ENCODE measurements at regions not wholly inside any gene's neighbourhood (a gene's known extent, or its start where the extent isn't known, plus 50 kb on each side); places are given as distances from the start of the nearest gene placed in this dataset.

DNA sequence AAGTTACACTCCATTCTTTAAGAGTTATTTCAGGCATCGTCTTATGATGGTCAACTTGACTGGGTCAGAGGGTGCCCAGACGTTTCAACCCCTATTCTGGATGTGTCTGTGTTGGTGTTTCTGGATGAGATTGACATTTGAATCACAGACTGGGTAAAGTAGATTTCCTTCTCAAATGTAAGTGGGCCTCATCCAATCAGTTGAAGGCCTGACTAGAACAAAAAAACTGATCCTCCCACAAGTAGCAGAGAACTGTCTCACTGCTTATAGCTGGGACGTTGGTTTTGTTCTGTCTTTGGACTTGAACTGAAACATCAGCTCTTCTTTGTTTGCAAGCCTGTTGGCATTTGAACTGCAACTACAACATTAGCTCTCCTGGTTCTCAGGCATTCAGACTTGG, 76.3 kb upstream of the LYZL1 start:
- Histone ChIP-seq H3K27ac (ENCODE audit: low read depth in 1 of 2, low read length in 2 of 2) (no peak overlapping the region), H3K4me2 (replicated peaks; ENCODE audit: extremely low read depth, low read length, poor library complexity, severe bottlenecking) (no peak overlapping the region), H4K20me1 (ENCODE audit: insufficient read depth, low read length) (no peaks in the 10 kb centered on the region), H2AFZ (ENCODE audit: insufficient read depth, low read depth, low read length, poor library complexity, severe bottlenecking) (no peak overlapping the region), H3K4me3 (replicated peaks in 1 of 3; ENCODE audit: low read depth in 2 of 3, low read length in 3 of 3) (no peak overlapping the region), H3K9me3 (replicated peaks in 1 of 2; ENCODE audit: control insufficient read depth in 1 of 2, insufficient read depth in 1 of 2, low read length in 2 of 2) (peaks cover 0 to 4% of the 10 kb centered on the region in 2 donors), H3K27me3 (ENCODE audit: control insufficient read depth in 2 of 2, insufficient read depth in 2 of 2, low read length in 2 of 2) (no peaks in the 10 kb centered on the region), H3K36me3 (replicated peaks in 1 of 2; ENCODE audit: control insufficient read depth in 1 of 2, insufficient read depth in 2 of 2, low read length in 2 of 2) (no peaks in the 10 kb centered on the region), H3K79me2 (ENCODE audit: insufficient read depth, low read length) (no peaks in the 10 kb centered on the region), H3K9ac (ENCODE audit: insufficient read depth, low read length, poor library complexity, severe bottlenecking) (no peak overlapping the region), H3K4me1 (ENCODE audit: control insufficient read depth in 1 of 2, insufficient read depth in 2 of 2, low read length in 2 of 2) (no peaks in the 10 kb centered on the region)
- Mint-ChIP-seq H3K36me3 (no peaks in the 10 kb centered on the region), H3K27me3 (ENCODE audit: low read depth in 3 of 3) (peaks cover 0 to 8% (median 3%) of the 10 kb centered on the region in 3 donors), H3K27ac (no peak overlapping the region), H3K4me1 (no peaks in the 10 kb centered on the region), H3K9me3 (peaks cover 7 to 19% (median 8%) of the 10 kb centered on the region in 7 donors), H3K4me3 (no peak overlapping the region)
- 96% methylated on average over 2 of the region's 3 CpGs for whole genome bisulfite sequencing (ENCODE audit: insufficient coverage)
- intact Hi-C loops (cut with micrococcal nuclease) = no loop called here
- no peak for DNase-seq
- no peak for TF ChIP-seq CTCF (IDR thresholded peaks at IDR 0.05)

GRCh38 chr10:29214551-29214950, 74.3 kb upstream of the LYZL1 start:
- no peak for DNase-seq
- Histone ChIP-seq H3K9ac (ENCODE audit: insufficient read depth, low read length, poor library complexity, severe bottlenecking) (no peak overlapping the region), H3K4me2 (replicated peaks; ENCODE audit: extremely low read depth, low read length, poor library complexity, severe bottlenecking) (no peak overlapping the region), H4K20me1 (ENCODE audit: insufficient read depth, low read length) (no peaks in the 10 kb centered on the region), H2AFZ (ENCODE audit: insufficient read depth, low read depth, low read length, poor library complexity, severe bottlenecking) (no peak overlapping the region), H3K4me1 (ENCODE audit: control insufficient read depth in 1 of 2, insufficient read depth in 2 of 2, low read length in 2 of 2) (no peaks in the 10 kb centered on the region), H3K79me2 (ENCODE audit: insufficient read depth, low read length) (no peaks in the 10 kb centered on the region), H3K27ac (ENCODE audit: low read depth in 1 of 2, low read length in 2 of 2) (no peak overlapping the region), H3K9me3 (replicated peaks in 1 of 2; ENCODE audit: control insufficient read depth in 1 of 2, insufficient read depth in 1 of 2, low read length in 2 of 2) (peaks cover 0 to 3% of the 10 kb centered on the region in 2 donors), H3K4me3 (replicated peaks in 1 of 3; ENCODE audit: low read depth in 2 of 3, low read length in 3 of 3) (no peak overlapping the region), H3K27me3 (ENCODE audit: control insufficient read depth in 2 of 2, insufficient read depth in 2 of 2, low read length in 2 of 2) (no peaks in the 10 kb centered on the region), H3K36me3 (replicated peaks in 1 of 2; ENCODE audit: control insufficient read depth in 1 of 2, insufficient read depth in 2 of 2, low read length in 2 of 2) (no peaks in the 10 kb centered on the region)
- Mint-ChIP-seq H3K27ac (no peak overlapping the region), H3K4me3 (no peak overlapping the region), H3K4me1 (no peaks in the 10 kb centered on the region), H3K36me3 (no peaks in the 10 kb centered on the region), H3K9me3 (peaks cover 7 to 19% (median 9%) of the 10 kb centered on the region in 7 donors), H3K27me3 (ENCODE audit: low read depth in 3 of 3) (peaks cover 1 to 7% (median 2%) of the 10 kb centered on the region in 3 donors)
- intact Hi-C loops (cut with micrococcal nuclease) = no loop called here
- no peak for TF ChIP-seq CTCF (IDR thresholded peaks at IDR 0.05)
- no CpG with 5 or more reads among the region's 3 CpGs for WGBS (ENCODE audit: insufficient coverage)
